ENCODE measurements at regions not wholly inside any gene's neighbourhood (a gene's known extent, or its start where the extent isn't known, plus 50 kb on each side); places are given as distances from the start of the nearest gene placed in this dataset.

DNA sequence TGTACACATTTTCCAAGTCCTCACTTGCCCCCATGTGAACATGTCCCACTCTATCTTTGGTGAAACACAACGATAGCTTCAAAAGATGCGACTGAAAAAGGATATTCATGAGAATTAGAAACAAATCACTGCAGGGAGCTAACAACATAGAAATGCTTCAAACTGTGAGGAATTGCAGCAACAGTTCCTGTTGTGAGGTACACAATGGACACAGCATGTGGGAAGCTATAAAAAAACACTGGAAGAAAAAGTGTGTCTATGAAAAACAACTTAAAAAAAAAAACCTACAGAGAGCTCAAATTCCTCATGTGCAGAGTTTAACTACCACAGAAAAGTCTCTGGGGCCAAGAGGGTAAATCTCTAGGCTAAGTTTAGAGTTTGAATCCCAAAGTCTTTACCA lies 51.6 kb upstream of the BLTP1 start:
- H3K36me3 Mint-ChIP-seq (ENCODE audit: low read depth) = no peaks in the 10 kb centered on the region
- no peaks in the 10 kb centered on the region for H3K9me3 Mint-ChIP-seq
- H3K4me3 Mint-ChIP-seq = no peak overlapping the region
- H3K27ac Mint-ChIP-seq = no peak overlapping the region
- TF ChIP-seq, protein P1, sequence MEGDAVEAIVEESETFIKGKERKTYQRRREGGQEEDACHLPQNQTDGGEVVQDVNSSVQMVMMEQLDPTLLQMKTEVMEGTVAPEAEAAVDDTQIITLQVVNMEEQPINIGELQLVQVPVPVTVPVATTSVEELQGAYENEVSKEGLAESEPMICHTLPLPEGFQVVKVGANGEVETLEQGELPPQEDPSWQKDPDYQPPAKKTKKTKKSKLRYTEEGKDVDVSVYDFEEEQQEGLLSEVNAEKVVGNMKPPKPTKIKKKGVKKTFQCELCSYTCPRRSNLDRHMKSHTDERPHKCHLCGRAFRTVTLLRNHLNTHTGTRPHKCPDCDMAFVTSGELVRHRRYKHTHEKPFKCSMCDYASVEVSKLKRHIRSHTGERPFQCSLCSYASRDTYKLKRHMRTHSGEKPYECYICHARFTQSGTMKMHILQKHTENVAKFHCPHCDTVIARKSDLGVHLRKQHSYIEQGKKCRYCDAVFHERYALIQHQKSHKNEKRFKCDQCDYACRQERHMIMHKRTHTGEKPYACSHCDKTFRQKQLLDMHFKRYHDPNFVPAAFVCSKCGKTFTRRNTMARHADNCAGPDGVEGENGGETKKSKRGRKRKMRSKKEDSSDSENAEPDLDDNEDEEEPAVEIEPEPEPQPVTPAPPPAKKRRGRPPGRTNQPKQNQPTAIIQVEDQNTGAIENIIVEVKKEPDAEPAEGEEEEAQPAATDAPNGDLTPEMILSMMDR (IDR thresholded peaks at IDR 0.05; ENCODE audit: unreplicated experiment in 3 of 3) = no peak
- no peaks in the 10 kb centered on the region for H3K27me3 Mint-ChIP-seq (ENCODE audit: low read depth)
- H3K4me1 Mint-ChIP-seq = no peaks in the 10 kb centered on the region

DNA sequence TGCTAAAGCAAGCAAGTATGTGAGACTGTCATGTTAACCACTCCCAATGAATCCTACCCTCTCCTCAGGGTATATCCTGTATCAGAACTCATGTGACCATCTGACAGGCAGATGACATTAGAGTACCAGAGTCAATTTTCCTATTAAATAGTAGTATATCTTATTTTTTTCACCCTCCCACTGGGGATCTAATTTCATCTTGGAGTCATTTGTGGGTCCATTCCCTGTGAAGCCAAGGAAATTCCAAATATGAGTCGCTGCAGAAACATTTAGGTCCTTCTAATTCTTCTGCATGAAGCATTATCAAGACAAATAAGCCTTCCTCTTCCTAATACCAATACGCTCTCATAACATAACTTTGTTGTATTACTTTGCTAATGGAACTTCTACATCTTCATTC lies 52.2 kb upstream of the BLTP1 start:
- no peaks in the 10 kb centered on the region for H3K27me3 Mint-ChIP-seq (ENCODE audit: low read depth)
- no peaks in the 10 kb centered on the region for H3K4me1 Mint-ChIP-seq
- no peaks in the 10 kb centered on the region for H3K36me3 Mint-ChIP-seq (ENCODE audit: low read depth)
- TF ChIP-seq, protein P1 (IDR thresholded peaks at IDR 0.05; ENCODE audit: unreplicated experiment in 3 of 3) = no peak
- H3K9me3 Mint-ChIP-seq = no peaks in the 10 kb centered on the region
- no peak overlapping the region for H3K4me3 Mint-ChIP-seq
- no peak overlapping the region for H3K27ac Mint-ChIP-seq

DNA sequence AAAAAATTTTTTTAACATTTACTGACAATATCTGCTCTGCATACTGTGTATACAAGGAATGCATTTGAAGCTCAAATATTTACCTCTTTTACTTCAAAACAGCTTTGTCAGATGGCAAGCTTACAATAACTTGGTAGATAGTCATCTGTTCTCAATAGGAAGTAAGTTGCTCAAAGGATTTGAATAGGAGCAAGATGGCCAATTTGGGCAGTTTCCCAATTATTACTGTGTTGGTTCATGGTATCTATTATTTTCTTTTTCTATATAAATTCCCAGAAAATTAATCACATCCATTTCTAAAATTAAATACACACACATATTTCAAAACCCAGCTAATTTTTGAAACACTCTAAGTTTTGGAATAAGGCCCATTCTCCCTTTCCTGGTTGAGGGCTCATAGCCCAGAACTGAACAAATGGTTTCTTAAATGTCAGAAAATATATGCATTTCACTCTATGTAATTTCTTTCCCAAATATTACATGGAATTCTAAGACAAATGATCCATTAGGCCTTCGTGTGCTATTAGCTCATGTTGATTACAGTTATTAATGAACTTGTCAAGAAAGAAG lies 60.2 kb upstream of the BLTP1 start:
- H3K27me3 Mint-ChIP-seq (ENCODE audit: low read depth) = no peaks in the 10 kb centered on the region
- no peak overlapping the region for H3K4me3 Mint-ChIP-seq
- no peak overlapping the region for H3K27ac Mint-ChIP-seq
- H3K36me3 Mint-ChIP-seq (ENCODE audit: low read depth) = no peaks in the 10 kb centered on the region
- H3K4me1 Mint-ChIP-seq = peaks cover under 1% of the 10 kb centered on the region
- H3K9me3 Mint-ChIP-seq = no peaks in the 10 kb centered on the region
- TF ChIP-seq, protein P1 (IDR thresholded peaks at IDR 0.05; ENCODE audit: unreplicated experiment in 3 of 3) = no peak

DNA sequence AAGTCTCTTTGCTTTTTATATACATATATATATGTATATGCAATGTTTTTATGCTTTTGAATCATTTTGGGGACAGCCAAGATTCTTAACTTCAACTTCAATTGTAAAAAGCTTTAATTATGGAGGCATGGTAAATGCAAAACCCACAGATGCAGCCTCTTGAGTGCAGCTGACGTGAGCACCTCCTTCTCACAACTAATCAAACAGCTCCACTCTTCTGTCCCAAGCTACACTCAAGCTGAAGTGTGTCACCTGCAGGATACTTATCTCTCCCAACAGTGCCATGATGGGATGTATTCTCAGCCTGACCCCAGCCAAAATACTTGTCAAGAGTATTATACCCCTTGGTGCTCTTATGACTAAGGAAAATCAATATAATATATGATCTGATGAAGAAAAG lies 60.7 kb upstream of the BLTP1 start:
- Mint-ChIP-seq H3K9me3 (no peaks in the 10 kb centered on the region), H3K4me3 (no peak overlapping the region), H3K27me3 (ENCODE audit: low read depth) (no peaks in the 10 kb centered on the region), H3K4me1 (peaks cover 6% of the 10 kb centered on the region), H3K36me3 (ENCODE audit: low read depth) (no peaks in the 10 kb centered on the region), H3K27ac (no peak overlapping the region)
- TF ChIP-seq, protein P1 (IDR thresholded peaks at IDR 0.05; ENCODE audit: unreplicated experiment in 3 of 3) = no peak

DNA sequence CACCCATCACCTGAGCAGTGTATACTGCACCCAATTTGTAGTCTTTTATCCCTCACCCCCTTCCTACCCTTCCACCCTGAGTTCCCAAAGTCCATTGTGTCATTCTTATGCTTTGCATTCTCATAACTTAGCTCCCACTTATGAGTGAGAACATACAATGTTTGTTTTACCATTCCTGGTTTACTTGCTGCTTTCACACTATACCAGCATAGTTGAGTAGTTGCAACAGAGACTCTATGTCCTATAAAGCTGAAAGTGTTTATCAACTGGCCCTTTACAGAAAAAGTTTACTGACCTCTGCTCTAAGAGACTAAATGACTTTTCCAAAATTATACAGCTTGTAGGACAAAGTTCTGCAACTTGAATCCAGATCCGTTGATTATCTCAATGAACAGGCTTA lies 61.1 kb upstream of the BLTP1 start:
- no peak overlapping the region for H3K27ac Mint-ChIP-seq
- H3K4me3 Mint-ChIP-seq = no peak overlapping the region
- TF ChIP-seq, protein P1 (IDR thresholded peaks at IDR 0.05; ENCODE audit: unreplicated experiment in 3 of 3) = no peak
- no peaks in the 10 kb centered on the region for H3K36me3 Mint-ChIP-seq (ENCODE audit: low read depth)
- no peaks in the 10 kb centered on the region for H3K27me3 Mint-ChIP-seq (ENCODE audit: low read depth)
- peaks cover 7% of the 10 kb centered on the region for H3K4me1 Mint-ChIP-seq
- H3K9me3 Mint-ChIP-seq = no peaks in the 10 kb centered on the region

DNA sequence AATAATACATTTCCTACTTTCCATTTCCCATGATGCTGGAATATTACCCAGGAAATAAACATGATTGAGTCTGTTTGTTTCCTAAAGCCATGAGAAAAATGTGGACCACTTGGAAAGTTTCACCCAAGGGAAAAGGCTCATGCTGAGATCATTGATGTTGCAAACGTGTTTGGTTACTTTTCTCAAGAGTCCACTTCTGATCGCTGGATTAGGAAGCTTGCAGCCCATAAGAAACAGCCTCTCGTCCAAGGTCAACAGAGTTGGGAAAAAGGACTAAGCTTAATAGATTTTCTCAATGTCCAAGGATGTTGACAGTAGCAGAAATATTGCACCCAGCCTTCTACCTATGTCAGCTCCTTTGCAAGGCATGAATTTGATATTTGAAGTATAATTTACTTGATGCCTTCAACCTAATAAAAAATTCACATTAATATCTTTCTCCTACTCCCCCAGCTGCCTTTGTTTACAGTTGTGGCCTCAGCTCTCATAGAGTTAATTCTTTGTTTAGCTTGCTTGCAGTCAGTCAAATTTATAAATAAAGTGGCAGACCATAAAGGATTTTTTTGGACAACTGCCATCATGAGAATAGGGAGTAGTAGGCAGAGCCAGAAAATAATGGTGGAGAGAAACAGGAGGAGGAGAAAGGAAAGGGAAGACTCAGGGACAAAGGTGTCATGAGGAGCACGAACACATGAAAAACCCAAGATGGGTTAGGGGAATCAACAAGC lies 65.6 kb upstream of the BLTP1 start:
- H3K27me3 Mint-ChIP-seq (ENCODE audit: low read depth) = no peaks in the 10 kb centered on the region
- TF ChIP-seq, protein P1 (IDR thresholded peaks at IDR 0.05; ENCODE audit: unreplicated experiment in 3 of 3) = no peak
- H3K9me3 Mint-ChIP-seq = no peaks in the 10 kb centered on the region
- peak overlapping the region; percentile 35 to 81 (median 57) for H3K27ac Mint-ChIP-seq
- H3K4me3 Mint-ChIP-seq = no peak overlapping the region
- H3K4me1 Mint-ChIP-seq = peaks cover 7% of the 10 kb centered on the region
- no peaks in the 10 kb centered on the region for H3K36me3 Mint-ChIP-seq (ENCODE audit: low read depth)

Data from nephron (organoid).